ENCODE measurements at regions not wholly inside any gene's neighbourhood (a gene's known extent, or its start where the extent isn't known, plus 50 kb on each side); places are given as distances from the start of the nearest gene placed in this dataset.
"Not testable (repeated sequence)": the region's sequence is repeated elsewhere in the genome, so short reads cannot be mapped to it uniquely, and the experiment has no call there.

GRCh38 chr12:128109236-128109635 is 157.7 kb upstream of the TMEM132C start:
- WGBS, 2 experiments (ENCODE audit: low coverage in 1 of 2, low lambda C conversion rate in 2 of 2, missing lambda C conversion rate in 2 of 2) = 68 to 74% methylated on average over 10 of the region's 10 CpGs
- no peaks in the 10 kb centered on the region for H3K9me3 ChIP-seq (ENCODE audit: low read depth)

GRCh38 chr12:128109636-128110035 is 157.3 kb upstream of the TMEM132C start:
- H4K20me1 ChIP-seq (ENCODE audit: insufficient read depth) = no peaks in the 10 kb centered on the region
- no peak for DNase-seq
- no peaks in the 10 kb centered on the region for H3K9me2 ChIP-seq (ENCODE audit: insufficient read depth)
- no peaks in the 10 kb centered on the region for H3K9me3 ChIP-seq (ENCODE audit: low read depth)
- no peak overlapping the region for H3K4me2 ChIP-seq (ENCODE audit: unreplicated experiment)
- no peaks in the 10 kb centered on the region for H3K27me3 ChIP-seq (replicated peaks; ENCODE audit: insufficient read depth)
- no peak overlapping the region for H3K9ac ChIP-seq
- WGBS, 2 experiments (ENCODE audit: low coverage in 1 of 2, low lambda C conversion rate in 2 of 2, missing lambda C conversion rate in 2 of 2) = 52 to 56% methylated on average over 12 of the region's 12 CpGs
- no peaks in the 10 kb centered on the region for H3K79me2 ChIP-seq (ENCODE audit: insufficient read depth)
- no peak overlapping the region for H3K4me3 ChIP-seq
- H3K4me1 ChIP-seq (ENCODE audit: insufficient read depth) = no peaks in the 10 kb centered on the region
- in situ Hi-C loops (cut with MboI) = no loop called here
- no peak overlapping the region for H3K27ac ChIP-seq
- no peak for TF ChIP-seq EZH2phosphoT487 (IDR thresholded peaks at IDR 0.05; ENCODE audit: insufficient read depth, low read depth)
- TF ChIP-seq EZH2 (IDR thresholded peaks at IDR 0.05; ENCODE audit: insufficient read depth, poor library complexity, severe bottlenecking) = no peak
- H3F3A ChIP-seq (ENCODE audit: insufficient read depth) = no peaks in the 10 kb centered on the region
- H2AFZ ChIP-seq = no peak overlapping the region
- no peaks in the 10 kb centered on the region for H3K36me3 ChIP-seq (ENCODE audit: low read depth)

More at GRCh38 chr12:128109236-128109635, 157.7 kb upstream of the TMEM132C start:
- Histone ChIP-seq H3K27me3 (replicated peaks; ENCODE audit: insufficient read depth) (no peaks in the 10 kb centered on the region), H3K36me3 (ENCODE audit: low read depth) (no peaks in the 10 kb centered on the region), H3K9ac (no peak overlapping the region), H3K4me3 (no peak overlapping the region), H3F3A (ENCODE audit: insufficient read depth) (no peaks in the 10 kb centered on the region), H3K9me2 (ENCODE audit: insufficient read depth) (no peaks in the 10 kb centered on the region), H3K4me1 (ENCODE audit: insufficient read depth) (no peaks in the 10 kb centered on the region), H3K4me2 (ENCODE audit: unreplicated experiment) (no peak overlapping the region), H4K20me1 (ENCODE audit: insufficient read depth) (no peaks in the 10 kb centered on the region), H2AFZ (no peak overlapping the region), H3K27ac (no peak overlapping the region), H3K79me2 (ENCODE audit: insufficient read depth) (no peaks in the 10 kb centered on the region)
- in situ Hi-C loops (cut with MboI) = no loop called here
- DNase-seq = no peak
- TF ChIP-seq EZH2 (IDR thresholded peaks at IDR 0.05; ENCODE audit: insufficient read depth, poor library complexity, severe bottlenecking) (no peak), EZH2phosphoT487 (IDR thresholded peaks at IDR 0.05; ENCODE audit: insufficient read depth, low read depth) (no peak)

GRCh38 chr12:128111333-128111732 is 155.6 kb upstream of the TMEM132C start:
- Histone ChIP-seq H3K9me3 (ENCODE audit: low read depth) (no peaks in the 10 kb centered on the region), H3K4me2 (ENCODE audit: unreplicated experiment) (no peak overlapping the region), H3K36me3 (ENCODE audit: low read depth) (no peaks in the 10 kb centered on the region), H3K9ac (no peak overlapping the region), H3F3A (ENCODE audit: insufficient read depth) (no peaks in the 10 kb centered on the region), H3K9me2 (ENCODE audit: insufficient read depth) (no peaks in the 10 kb centered on the region), H3K4me1 (ENCODE audit: insufficient read depth) (no peaks in the 10 kb centered on the region), H2AFZ (no peak overlapping the region), H3K79me2 (ENCODE audit: insufficient read depth) (no peaks in the 10 kb centered on the region), H3K4me3 (no peak overlapping the region), H4K20me1 (ENCODE audit: insufficient read depth) (no peaks in the 10 kb centered on the region), H3K27me3 (replicated peaks; ENCODE audit: insufficient read depth) (no peaks in the 10 kb centered on the region), H3K27ac (no peak overlapping the region)
- TF ChIP-seq EZH2 (IDR thresholded peaks at IDR 0.05; ENCODE audit: insufficient read depth, poor library complexity, severe bottlenecking) = no peak
- no peak for TF ChIP-seq EZH2phosphoT487 (IDR thresholded peaks at IDR 0.05; ENCODE audit: insufficient read depth, low read depth)
- WGBS, 2 experiments (ENCODE audit: low coverage in 1 of 2, low lambda C conversion rate in 2 of 2, missing lambda C conversion rate in 2 of 2) = 33 to 34% methylated on average over 9 of the region's 9 CpGs
- in situ Hi-C loops (cut with MboI) = no loop called here
- DNase-seq = no peak

GRCh38 chr12:128111951-128112350 is 155.0 kb upstream of the TMEM132C start:
- Histone ChIP-seq H3K27ac (no peak overlapping the region), H3K9ac (no peak overlapping the region), H3K79me2 (ENCODE audit: insufficient read depth) (no peaks in the 10 kb centered on the region), H3K9me2 (ENCODE audit: insufficient read depth) (no peaks in the 10 kb centered on the region), H3K4me2 (ENCODE audit: unreplicated experiment) (no peak overlapping the region), H4K20me1 (ENCODE audit: insufficient read depth) (no peaks in the 10 kb centered on the region), H3K4me3 (no peak overlapping the region), H2AFZ (no peak overlapping the region), H3K27me3 (replicated peaks; ENCODE audit: insufficient read depth) (no peaks in the 10 kb centered on the region), H3F3A (ENCODE audit: insufficient read depth) (no peaks in the 10 kb centered on the region), H3K4me1 (ENCODE audit: insufficient read depth) (no peaks in the 10 kb centered on the region), H3K36me3 (ENCODE audit: low read depth) (no peaks in the 10 kb centered on the region), H3K9me3 (ENCODE audit: low read depth) (no peaks in the 10 kb centered on the region)
- TF ChIP-seq EZH2 (IDR thresholded peaks at IDR 0.05; ENCODE audit: insufficient read depth, poor library complexity, severe bottlenecking) = no peak
- TF ChIP-seq EZH2phosphoT487 (IDR thresholded peaks at IDR 0.05; ENCODE audit: insufficient read depth, low read depth) = no peak
- in situ Hi-C loops (cut with MboI) = no loop called here
- no peak for DNase-seq
- WGBS, 2 experiments (ENCODE audit: low coverage in 1 of 2, low lambda C conversion rate in 2 of 2, missing lambda C conversion rate in 2 of 2) = 41 to 51% methylated on average over 5 of the region's 5 CpGs

GRCh38 chr12:128113250-128113649 is 153.7 kb upstream of the TMEM132C start:
- H3K9me2 ChIP-seq (ENCODE audit: insufficient read depth); H3K27me3 ChIP-seq (replicated peaks; ENCODE audit: insufficient read depth); H3K9ac ChIP-seq; in situ Hi-C loops (cut with MboI); DNase-seq; H3K4me2 ChIP-seq (ENCODE audit: unreplicated experiment); H3K4me3 ChIP-seq; H4K20me1 ChIP-seq (ENCODE audit: insufficient read depth); H3K27ac ChIP-seq; H3K4me1 ChIP-seq (ENCODE audit: insufficient read depth); H3K9me3 ChIP-seq (ENCODE audit: low read depth); H3F3A ChIP-seq (ENCODE audit: insufficient read depth); H3K36me3 ChIP-seq (ENCODE audit: low read depth); H3K79me2 ChIP-seq (ENCODE audit: insufficient read depth); H2AFZ ChIP-seq: not testable (repeated sequence)
- WGBS, 2 experiments (ENCODE audit: low coverage in 1 of 2, low lambda C conversion rate in 2 of 2, missing lambda C conversion rate in 2 of 2) = 20 to 29% methylated on average over 5 of the region's 5 CpGs

Measured in GM23248 (cell line).